Motor neuron (in vitro differentiated cells): ENCODE measurements at regions not wholly inside any gene's neighbourhood (a gene's known extent, or its start where the extent isn't known, plus 50 kb on each side); places are given as distances from the start of the nearest gene placed in this dataset.
A peak's percentile ranks its signal among the peaks of the same experiment; 100 is the strongest.

Source experiments
- ATAC-seq, 8 experiments: fragments of 200-7000 bp; cut with Tn5 transposase; replicated peaks in 6 of 8; 2 replicates each; pipeline ENCODE4 v1.8.0; 2021; ENCODE audit warnings: mild to moderate bottlenecking in 8 of 8, moderate library complexity in 8 of 8
- H3K27ac ChIP-seq, 2 donors: fragments of 250-450 bp; sonication (Bioruptor Pico); 2 replicates each; pipeline ENCODE4 v1.9.0; 2021; ENCODE audit warnings: antibody characterized with exemption in 2 of 2, mild to moderate bottlenecking in 2 of 2, moderate library complexity in 1 of 2
- H3K4me1 ChIP-seq, 2 donors: fragments of 250-450 bp; sonication (Bioruptor Pico); replicated peaks in 1 of 2; 2 replicates each; pipeline ENCODE4 v1.6.1; 2021; ENCODE audit warnings: antibody characterized with exemption in 2 of 2, mild to moderate bottlenecking in 2 of 2, moderate library complexity in 1 of 2
- H3K4me3 ChIP-seq, 5 donors: fragments of 250-450 bp; sonication (Bioruptor Pico); 2 replicates each; pipeline ENCODE4 v1.9.0; 2021; ENCODE audit warnings: antibody characterized with exemption in 5 of 5, mild to moderate bottlenecking in 5 of 5, moderate library complexity in 4 of 5
- WGBS, 10 experiments: fragments of 450-650 bp; shearing (Covaris generic); methylation state at CpG; one replicate each; pipeline ENCODE4 v1.0.0; 2022; 5-methylcytosine and 5-hydroxymethylcytosine counted together
- in situ Hi-C, 9 experiments: fragments of 400-800 bp; cut with MboI; loops; one replicate each; pipeline ENCODE4 v1.15.0; 2021; ENCODE audit warnings: low sequenced_read_pairs in 9 of 9, low pct_unique_long_range_greater_than_20kb in 2 of 9; ENCODE audit not compliant: unreplicated experiment in 9 of 9

DNA sequence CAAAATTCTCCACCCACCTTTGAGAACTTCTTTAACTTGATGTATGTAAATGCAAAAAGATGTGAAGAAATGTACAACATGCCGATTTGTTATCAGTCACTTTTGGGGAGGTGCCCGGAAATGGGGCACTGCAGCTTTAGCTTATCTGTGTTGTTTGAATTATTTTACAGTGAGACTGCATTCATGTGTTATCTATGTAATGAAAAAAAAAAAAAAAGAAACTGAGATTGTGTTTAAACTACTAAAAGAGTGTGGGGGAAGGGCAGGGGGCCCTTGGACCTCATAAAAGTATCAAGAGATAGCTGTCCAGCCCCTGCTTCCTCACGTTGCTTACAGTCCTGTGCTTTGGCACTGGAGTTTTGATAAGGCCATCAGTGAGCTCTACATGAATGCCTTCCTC, 259.4 kb downstream of the STK31 start:
- Histone ChIP-seq H3K27ac (no peak overlapping the region), H3K4me1 (peaks cover 2 to 6% of the 10 kb centered on the region in 2 donors), H3K4me3 (no peak overlapping the region)
- in situ Hi-C loops, result no loop called here
- 17 to 100% (median 61%) methylated on average over 1 to 3 of the region's 3 CpGs; no CpG with 5 or more reads in 2 of the 10 experiments for WGBS, 10 experiments
- ATAC-seq, result no peak

DNA sequence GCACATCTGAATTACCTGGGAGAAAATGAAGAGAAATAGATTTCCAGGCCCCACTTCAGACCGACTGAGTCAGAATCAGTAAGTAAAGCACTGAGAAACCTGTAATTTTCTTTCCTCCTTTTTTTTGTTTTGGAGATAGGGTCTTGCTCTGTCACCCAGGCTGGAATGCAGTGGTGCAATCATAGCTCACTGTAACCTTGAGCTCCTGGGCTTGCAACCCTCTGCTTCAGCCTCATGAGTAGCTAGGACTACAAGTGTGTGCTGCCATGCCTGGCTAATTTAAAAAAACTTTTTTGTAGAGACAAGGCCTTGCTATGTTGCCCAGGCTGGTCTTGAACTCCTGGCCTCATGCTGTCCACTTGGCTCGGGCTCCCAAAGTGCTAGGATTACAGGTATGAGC, 260.2 kb downstream of the STK31 start:
- WGBS, 10 experiments, result 0 to 100% (median 61%) methylated on average over 1 to 2 of the region's 2 CpGs; no CpG with 5 or more reads in 2 of the 10 experiments
- H3K27ac ChIP-seq, result no peak overlapping the region
- peaks cover 2 to 6% of the 10 kb centered on the region in 2 donors for H3K4me1 ChIP-seq
- in situ Hi-C loops, result no loop called here
- H3K4me3 ChIP-seq, result no peak overlapping the region
- no peak for ATAC-seq

DNA sequence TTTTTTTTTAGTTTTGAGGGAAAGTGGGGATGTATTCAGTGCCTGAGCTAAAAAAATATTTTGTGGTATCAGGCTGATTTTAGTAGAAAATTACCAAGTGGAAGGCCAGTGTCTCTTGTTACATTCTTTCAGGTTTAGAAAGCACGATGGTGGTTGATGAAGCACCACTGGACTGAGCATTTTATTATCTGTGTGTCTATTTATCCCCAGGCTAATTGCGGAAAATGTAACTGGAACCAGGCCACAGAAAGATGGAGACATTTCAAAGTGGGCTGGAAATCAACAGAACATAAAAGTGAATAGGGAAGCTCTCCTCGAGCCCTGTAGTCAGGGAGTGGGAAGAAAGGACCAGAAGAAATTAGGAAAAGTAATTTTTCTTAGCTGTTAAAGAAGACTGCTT, 261.0 kb downstream of the STK31 start:
- WGBS, 10 experiments, result 2 to 100% (median 47%) methylated on average over 2 to 3 of the region's 3 CpGs; no CpG with 5 or more reads in 2 of the 10 experiments
- Histone ChIP-seq H3K4me3 (no peak overlapping the region), H3K4me1 (peaks cover 2 to 6% of the 10 kb centered on the region in 2 donors), H3K27ac (no peak overlapping the region)
- in situ Hi-C loops, result no loop called here
- no peak for ATAC-seq

DNA sequence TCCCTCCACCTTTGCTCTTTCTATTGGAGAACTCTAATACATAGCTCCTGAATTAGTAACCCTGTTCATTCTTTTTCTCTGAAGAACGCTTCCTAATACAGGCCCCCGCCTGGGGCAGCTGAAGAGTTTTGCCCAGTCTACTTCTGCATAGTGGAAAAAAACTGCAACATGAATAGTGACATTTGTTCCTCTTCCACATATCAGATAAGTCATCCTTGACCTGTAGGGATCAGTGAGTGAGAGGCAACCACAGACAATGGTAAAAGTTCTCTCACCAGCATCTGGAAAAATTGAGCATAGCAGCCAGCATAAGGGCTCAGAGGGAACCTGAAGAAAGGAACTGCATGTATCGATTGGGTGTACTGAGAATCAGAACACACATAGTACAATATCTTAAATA, 262.0 kb downstream of the STK31 start:
- no peak overlapping the region for H3K4me3 ChIP-seq
- in situ Hi-C loops, result no loop called here
- WGBS, 10 experiments, result 10 to 100% (median 75%) methylated on average over 1 to 3 of the region's 3 CpGs; no CpG with 5 or more reads in 2 of the 10 experiments
- no peak for ATAC-seq
- H3K4me1 ChIP-seq, result peaks cover 2 to 6% of the 10 kb centered on the region in 2 donors
- H3K27ac ChIP-seq, result no peak overlapping the region

DNA sequence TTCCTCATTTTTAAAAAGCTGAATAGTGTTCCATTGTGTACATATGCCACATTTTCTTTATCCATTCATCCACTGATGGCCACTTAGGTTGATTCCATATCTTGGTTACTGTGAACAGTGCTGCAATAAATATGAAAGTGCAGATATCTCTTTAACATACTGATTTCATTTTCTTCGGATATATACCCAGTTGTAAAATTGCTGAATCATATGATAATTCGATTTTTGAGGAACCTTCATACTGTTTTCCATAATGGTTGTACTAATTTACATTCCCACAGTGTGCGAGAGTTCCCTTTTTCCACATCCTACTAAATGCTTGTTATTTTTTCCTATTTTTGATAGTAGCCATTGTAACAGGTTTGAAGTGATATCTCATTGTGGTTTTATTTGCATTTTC, 263.2 kb downstream of the STK31 start:
- Histone ChIP-seq H3K4me3 (no peak overlapping the region), H3K27ac (no peak overlapping the region), H3K4me1 (no peaks in the 10 kb centered on the region)
- ATAC-seq, result no peak
- WGBS, 10 experiments, result 6 to 100% (median 55%) methylated on average over 1 to 3 of the region's 3 CpGs
- in situ Hi-C loops, result no loop called here

DNA sequence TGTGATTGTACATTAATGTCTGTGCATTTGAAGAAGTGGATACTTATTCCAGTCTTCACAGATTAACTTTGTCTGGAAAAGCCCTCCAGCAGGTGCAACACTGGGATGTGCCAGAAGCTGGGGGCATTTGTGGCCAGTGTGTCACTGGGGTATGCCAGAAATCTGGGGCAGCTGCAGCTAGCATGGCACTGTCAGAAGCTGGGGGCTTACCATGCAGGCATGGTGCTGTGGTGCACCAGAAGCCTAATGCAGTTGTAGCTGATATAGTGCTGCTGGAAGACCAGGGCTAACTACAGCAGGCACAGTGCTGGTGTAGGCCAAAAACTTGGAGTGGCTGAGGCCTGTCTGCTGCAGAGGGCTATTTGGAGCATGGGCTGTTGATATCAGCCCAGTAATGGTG, 270.1 kb downstream of the STK31 start:
- H3K27ac ChIP-seq, result no peak overlapping the region
- H3K4me3 ChIP-seq, result no peak overlapping the region
- in situ Hi-C loops, result no loop called here
- no peaks in the 10 kb centered on the region for H3K4me1 ChIP-seq
- ATAC-seq, result no peak

DNA sequence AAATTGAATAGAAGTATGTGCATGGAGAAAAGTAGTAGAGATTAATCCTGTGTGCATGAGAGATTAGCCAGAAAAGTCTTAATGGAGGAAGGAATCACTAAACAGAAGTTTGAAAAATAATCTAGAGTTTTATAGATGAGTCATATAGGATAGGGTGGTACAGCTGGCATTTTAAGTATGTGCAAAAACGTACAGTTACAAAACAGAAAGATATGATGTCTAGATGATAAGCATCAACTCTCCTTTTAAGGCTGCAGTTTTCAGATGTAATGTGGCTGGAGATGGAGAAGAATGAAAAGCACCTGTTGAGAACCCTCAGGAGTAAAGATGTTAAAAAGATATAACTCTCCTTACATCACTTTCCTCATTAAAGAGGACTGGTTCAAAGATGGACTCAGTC, 271.3 kb downstream of the STK31 start:
- 0 to 63% (median 27%) methylated on average over 1 of the region's 1 CpG for WGBS, 10 experiments
- Histone ChIP-seq H3K27ac (no peak overlapping the region), H3K4me1 (no peaks in the 10 kb centered on the region), H3K4me3 (no peak overlapping the region)
- in situ Hi-C loops, result no loop called here
- ATAC-seq, result no peak

GRCh38 chr7:23981758-23982157, 271.7 kb downstream of the STK31 start:
- in situ Hi-C loops, result no loop called here
- H3K4me3 ChIP-seq, result no peak overlapping the region
- no peak for ATAC-seq
- 0 to 84% (median 65%) methylated on average over 1 to 3 of the region's 3 CpGs for WGBS, 10 experiments
- H3K4me1 ChIP-seq, result no peaks in the 10 kb centered on the region
- no peak overlapping the region for H3K27ac ChIP-seq

- WGBS, 10 experiments, result 0 to 93% (median 75%) methylated on average over 1 of the region's 1 CpG
- no peak overlapping the region for H3K27ac ChIP-seq
- H3K4me3 ChIP-seq, result no peak overlapping the region
- no peaks in the 10 kb centered on the region for H3K4me1 ChIP-seq
- in situ Hi-C loops, result no loop called here
- ATAC-seq, result no peak
Measured at GRCh38 chr7:24005517-24005916, 278.5 kb upstream of the NPY start.

DNA sequence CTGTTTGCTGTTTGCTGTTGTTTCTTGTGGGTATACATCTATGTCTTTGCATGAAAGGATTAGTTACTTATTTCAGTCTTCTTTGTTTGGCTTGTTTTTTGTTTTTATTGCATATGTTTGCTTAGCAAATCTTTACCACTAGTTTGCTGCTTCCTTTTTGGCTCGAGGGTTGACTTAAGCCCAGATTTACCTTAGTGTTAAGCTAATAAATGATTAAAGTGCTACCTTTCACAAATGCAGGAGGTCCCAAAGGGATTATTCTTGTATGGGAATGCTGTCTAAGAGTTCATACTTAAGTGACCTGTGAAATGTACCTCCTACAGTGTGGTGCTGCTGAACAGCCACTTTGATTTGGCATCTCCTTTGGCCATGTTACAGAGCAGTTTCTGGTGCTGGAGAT, 273.5 kb upstream of the NPY start:
- Histone ChIP-seq H3K4me1 (no peaks in the 10 kb centered on the region), H3K4me3 (no peak overlapping the region), H3K27ac (no peak overlapping the region)
- ATAC-seq, result no peak
- in situ Hi-C loops, result no loop called here
- 0 to 89% (median 31%) methylated on average over 1 of the region's 1 CpG; no CpG with 5 or more reads in 2 of the 10 experiments for WGBS, 10 experiments

- H3K4me1 ChIP-seq, result no peaks in the 10 kb centered on the region
- no peak overlapping the region for H3K4me3 ChIP-seq
- in situ Hi-C loops, result no loop called here
- WGBS, 10 experiments, result 17 to 100% (median 100%) methylated on average over 1 of the region's 1 CpG; no CpG with 5 or more reads in 5 of the 10 experiments
- no peak for ATAC-seq
- no peak overlapping the region for H3K27ac ChIP-seq
Measured at GRCh38 chr7:24017519-24017918, 266.5 kb upstream of the NPY start.

DNA sequence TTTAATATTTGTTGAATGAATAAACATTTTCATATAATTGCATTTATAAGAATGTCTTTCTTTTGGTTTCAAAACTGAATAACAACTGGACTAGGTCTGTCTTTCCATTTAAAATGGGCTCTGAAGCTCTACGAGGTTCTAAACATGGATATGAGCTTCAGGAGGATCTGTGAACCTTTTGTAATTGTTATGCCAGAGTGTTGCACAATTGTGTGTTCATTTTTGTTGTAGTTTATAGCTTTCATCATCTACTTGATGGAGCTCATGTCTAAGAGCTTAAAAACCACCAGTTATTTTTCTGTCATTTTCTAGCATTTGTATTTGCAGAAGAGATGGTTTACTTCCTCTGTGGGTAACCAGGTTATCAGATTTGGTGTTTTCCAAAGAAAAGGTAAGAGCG, 265.7 kb upstream of the NPY start:
- WGBS, 10 experiments, result 0 to 100% (median 76%) methylated on average over 1 to 2 of the region's 2 CpGs; no CpG with 5 or more reads in 2 of the 10 experiments
- in situ Hi-C loops, result no loop called here
- Histone ChIP-seq H3K4me3 (no peak overlapping the region), H3K4me1 (no peaks in the 10 kb centered on the region), H3K27ac (no peak overlapping the region)
- ATAC-seq, result no peak

DNA sequence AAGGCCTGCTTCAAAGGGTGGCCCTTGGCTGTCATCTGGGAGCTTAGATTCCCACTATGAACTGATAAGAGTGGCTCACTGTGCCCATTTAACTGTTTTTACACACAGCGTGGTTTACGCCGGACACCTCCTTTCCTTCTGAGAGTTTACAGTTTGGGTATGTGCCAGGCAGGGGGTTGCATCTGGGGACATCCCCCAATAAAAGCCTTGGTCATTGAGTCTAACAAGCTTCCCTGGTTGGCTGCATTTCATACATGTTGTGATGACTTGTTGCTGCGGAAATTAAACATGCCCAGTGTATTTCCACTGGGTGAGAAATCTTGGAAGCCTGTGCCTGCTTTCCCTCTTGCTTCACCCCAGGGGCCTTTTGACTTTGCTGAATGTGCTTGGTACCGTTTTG, 264.1 kb upstream of the NPY start:
- H3K27ac ChIP-seq, result no peak overlapping the region
- H3K4me1 ChIP-seq, result peaks cover 2 to 5% of the 10 kb centered on the region in 2 donors
- in situ Hi-C loops, result no loop called here
- no peak for ATAC-seq
- no peak overlapping the region for H3K4me3 ChIP-seq
- WGBS, 10 experiments, result 13 to 100% (median 71%) methylated on average over 1 to 4 of the region's 5 CpGs; no CpG with 5 or more reads in 1 of the 10 experiments

- ATAC-seq, result peak; percentile 46 to 94 (median 70)
- Histone ChIP-seq H3K4me3 (no peak overlapping the region), H3K27ac (peak overlapping the region in 1 of 2 donors; percentile 20), H3K4me1 (peaks cover 4 to 10% of the 10 kb centered on the region in 2 donors)
- in situ Hi-C loops, result no loop called here
- WGBS, 10 experiments, result 0 to 30% (median 5%) methylated on average over 1 to 6 of the region's 6 CpGs; no CpG with 5 or more reads in 1 of the 10 experiments
Measured at GRCh38 chr7:24024276-24025068, 259.5 kb upstream of the NPY start.
